ENCODE measurements at regions not wholly inside any gene's neighbourhood (a gene's known extent, or its start where the extent isn't known, plus 50 kb on each side); places are given as distances from the start of the nearest gene placed in this dataset.

DNA sequence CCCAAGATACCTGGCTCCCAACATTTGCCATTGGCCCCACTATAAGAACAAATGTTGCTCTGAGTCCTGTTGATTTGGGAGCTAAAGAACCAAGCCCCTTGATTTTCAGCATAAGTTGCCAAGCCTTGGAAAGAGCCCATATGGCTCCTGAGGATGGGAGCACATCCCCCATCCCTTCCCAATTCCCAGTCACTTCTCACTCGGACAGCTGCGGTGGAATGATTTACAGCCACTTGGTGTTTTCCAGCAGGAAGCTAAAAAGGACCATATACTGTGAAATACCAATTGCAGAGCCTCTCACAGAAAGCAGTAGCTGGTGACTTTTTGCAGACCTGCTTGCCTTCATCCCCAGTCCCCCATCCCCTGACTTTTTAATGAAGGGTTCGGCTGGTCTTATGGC, 524.6 kb downstream of the GRIN2A start:
- H3K27me3 ChIP-seq (ENCODE audit: control insufficient read depth, insufficient read depth, low read length), result no peaks in the 10 kb centered on the region
- H3K4me3 ChIP-seq (ENCODE audit: low read length), result no peak overlapping the region
- 9% methylated on average over 2 of the region's 3 CpGs for WGBS (ENCODE audit: insufficient coverage)
- peaks cover 0 to 4% of the 10 kb centered on the region in 2 donors for H3K27me3 Mint-ChIP-seq (ENCODE audit: low read depth in 2 of 2)
- H3K4me3 Mint-ChIP-seq, result no peak overlapping the region
- no peaks in the 10 kb centered on the region for H3K4me1 ChIP-seq (ENCODE audit: control insufficient read depth, insufficient read depth, low read length)
- intact Hi-C loops (cut with micrococcal nuclease), result no loop called here
- no peaks in the 10 kb centered on the region for H3K36me3 ChIP-seq (ENCODE audit: control insufficient read depth, insufficient read depth, low read length)
- no peak overlapping the region for H3K27ac Mint-ChIP-seq
- no peaks in the 10 kb centered on the region for H3K9me3 Mint-ChIP-seq
- ATAC-seq (no peak), DNase-seq (no peak)
- H3K36me3 Mint-ChIP-seq, result no peaks in the 10 kb centered on the region
- H3K4me1 Mint-ChIP-seq, result no peaks in the 10 kb centered on the region
- H3K9me3 ChIP-seq (ENCODE audit: control insufficient read depth, insufficient read depth, low read length), result no peaks in the 10 kb centered on the region
- H3K27ac ChIP-seq (ENCODE audit: low read length), result no peak overlapping the region
- TF ChIP-seq, protein P1, sequence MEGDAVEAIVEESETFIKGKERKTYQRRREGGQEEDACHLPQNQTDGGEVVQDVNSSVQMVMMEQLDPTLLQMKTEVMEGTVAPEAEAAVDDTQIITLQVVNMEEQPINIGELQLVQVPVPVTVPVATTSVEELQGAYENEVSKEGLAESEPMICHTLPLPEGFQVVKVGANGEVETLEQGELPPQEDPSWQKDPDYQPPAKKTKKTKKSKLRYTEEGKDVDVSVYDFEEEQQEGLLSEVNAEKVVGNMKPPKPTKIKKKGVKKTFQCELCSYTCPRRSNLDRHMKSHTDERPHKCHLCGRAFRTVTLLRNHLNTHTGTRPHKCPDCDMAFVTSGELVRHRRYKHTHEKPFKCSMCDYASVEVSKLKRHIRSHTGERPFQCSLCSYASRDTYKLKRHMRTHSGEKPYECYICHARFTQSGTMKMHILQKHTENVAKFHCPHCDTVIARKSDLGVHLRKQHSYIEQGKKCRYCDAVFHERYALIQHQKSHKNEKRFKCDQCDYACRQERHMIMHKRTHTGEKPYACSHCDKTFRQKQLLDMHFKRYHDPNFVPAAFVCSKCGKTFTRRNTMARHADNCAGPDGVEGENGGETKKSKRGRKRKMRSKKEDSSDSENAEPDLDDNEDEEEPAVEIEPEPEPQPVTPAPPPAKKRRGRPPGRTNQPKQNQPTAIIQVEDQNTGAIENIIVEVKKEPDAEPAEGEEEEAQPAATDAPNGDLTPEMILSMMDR (IDR thresholded peaks at IDR 0.05), result no peak

- no peak for DNase-seq
- 20% methylated on average over 4 of the region's 4 CpGs for WGBS (ENCODE audit: insufficient coverage)
- H3K27ac ChIP-seq (ENCODE audit: low read length), result no peak overlapping the region
- Mint-ChIP-seq H3K27ac (no peak overlapping the region), H3K4me3 (no peak overlapping the region), H3K27me3 (ENCODE audit: low read depth in 2 of 2) (peaks cover 0 to 3% of the 10 kb centered on the region in 2 donors), H3K9me3 (no peaks in the 10 kb centered on the region), H3K36me3 (no peaks in the 10 kb centered on the region), H3K4me1 (no peaks in the 10 kb centered on the region)
- no peaks in the 10 kb centered on the region for H3K4me1 ChIP-seq (ENCODE audit: control insufficient read depth, insufficient read depth, low read length)
- no peaks in the 10 kb centered on the region for H3K27me3 ChIP-seq (ENCODE audit: control insufficient read depth, insufficient read depth, low read length)
- intact Hi-C loops (cut with micrococcal nuclease), result no loop called here
- no peak for ATAC-seq
- H3K4me3 ChIP-seq (ENCODE audit: low read length), result no peak overlapping the region
- TF ChIP-seq, protein P1 (IDR thresholded peaks at IDR 0.05), result no peak
- no peaks in the 10 kb centered on the region for H3K9me3 ChIP-seq (ENCODE audit: control insufficient read depth, insufficient read depth, low read length)
- no peaks in the 10 kb centered on the region for H3K36me3 ChIP-seq (ENCODE audit: control insufficient read depth, insufficient read depth, low read length)
Measured at GRCh38 chr16:9658164-9658563, 524.1 kb downstream of the GRIN2A start.

GRCh38 chr16:9658586-9658985, 523.6 kb downstream of the GRIN2A start:
- H3K4me3 ChIP-seq (ENCODE audit: low read length), result no peak overlapping the region
- intact Hi-C loops (cut with micrococcal nuclease), result no loop called here
- ATAC-seq (no peak), DNase-seq (no peak)
- H3K9me3 Mint-ChIP-seq, result no peaks in the 10 kb centered on the region
- no peak overlapping the region for H3K27ac Mint-ChIP-seq
- H3K9me3 ChIP-seq (ENCODE audit: control insufficient read depth, insufficient read depth, low read length), result no peaks in the 10 kb centered on the region
- no peaks in the 10 kb centered on the region for H3K36me3 ChIP-seq (ENCODE audit: control insufficient read depth, insufficient read depth, low read length)
- H3K36me3 Mint-ChIP-seq, result no peaks in the 10 kb centered on the region
- TF ChIP-seq, protein P1 (IDR thresholded peaks at IDR 0.05), result no peak
- no peaks in the 10 kb centered on the region for H3K27me3 ChIP-seq (ENCODE audit: control insufficient read depth, insufficient read depth, low read length)
- no peaks in the 10 kb centered on the region for H3K4me1 ChIP-seq (ENCODE audit: control insufficient read depth, insufficient read depth, low read length)
- WGBS (ENCODE audit: insufficient coverage), result 77% methylated on average over 5 of the region's 5 CpGs
- no peak overlapping the region for H3K27ac ChIP-seq (ENCODE audit: low read length)
- no peak overlapping the region for H3K4me3 Mint-ChIP-seq
- H3K4me1 Mint-ChIP-seq, result no peaks in the 10 kb centered on the region
- no peaks in the 10 kb centered on the region for H3K27me3 Mint-ChIP-seq (ENCODE audit: low read depth in 2 of 2)

DNA sequence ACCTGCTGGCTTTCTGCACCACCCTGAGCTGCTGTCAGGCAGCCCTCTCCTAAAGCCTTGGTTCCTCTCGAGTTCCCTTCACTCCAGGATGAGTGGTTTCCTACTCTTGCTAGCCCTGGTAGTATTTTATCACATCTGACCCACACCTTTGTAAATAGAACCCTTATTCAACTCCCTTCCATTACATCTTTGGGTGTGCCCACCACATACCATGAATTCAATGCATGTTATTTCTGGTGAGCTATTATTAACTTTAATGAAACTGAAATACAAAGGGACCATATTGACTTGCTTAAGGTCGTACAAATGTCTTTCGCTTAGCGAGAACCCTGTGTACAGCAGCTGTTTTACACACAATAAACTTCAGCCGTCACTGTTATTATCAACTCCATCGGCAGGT, 521.3 kb downstream of the GRIN2A start:
- Mint-ChIP-seq H3K27ac (no peak overlapping the region), H3K4me1 (no peaks in the 10 kb centered on the region), H3K9me3 (no peaks in the 10 kb centered on the region), H3K27me3 (ENCODE audit: low read depth in 2 of 2) (no peaks in the 10 kb centered on the region), H3K36me3 (no peaks in the 10 kb centered on the region), H3K4me3 (no peak overlapping the region)
- intact Hi-C loops (cut with micrococcal nuclease), result no loop called here
- H3K4me3 ChIP-seq (ENCODE audit: low read length), result no peak overlapping the region
- H3K27ac ChIP-seq (ENCODE audit: low read length), result no peak overlapping the region
- no peaks in the 10 kb centered on the region for H3K36me3 ChIP-seq (ENCODE audit: control insufficient read depth, insufficient read depth, low read length)
- ATAC-seq (no peak), DNase-seq (no peak)
- no peaks in the 10 kb centered on the region for H3K9me3 ChIP-seq (ENCODE audit: control insufficient read depth, insufficient read depth, low read length)
- TF ChIP-seq, protein P1 (IDR thresholded peaks at IDR 0.05), result no peak
- H3K27me3 ChIP-seq (ENCODE audit: control insufficient read depth, insufficient read depth, low read length), result no peaks in the 10 kb centered on the region
- no peaks in the 10 kb centered on the region for H3K4me1 ChIP-seq (ENCODE audit: control insufficient read depth, insufficient read depth, low read length)
- WGBS (ENCODE audit: insufficient coverage), result 85% methylated on average over 6 of the region's 6 CpGs
